ENCODE measurements at regions not wholly inside any gene's neighbourhood (a gene's known extent, or its start where the extent isn't known, plus 50 kb on each side); places are given as distances from the start of the nearest gene placed in this dataset.

- Histone ChIP-seq H3K27ac (ENCODE audit: extremely low read depth, low read depth, low read length) (no peak overlapping the region), H3K9me1 (ENCODE audit: control insufficient read depth, insufficient read depth, low read length) (no peaks in the 10 kb centered on the region), H3K79me2 (ENCODE audit: control insufficient read depth, insufficient read depth, low read length) (no peaks in the 10 kb centered on the region), H3K36me3 (ENCODE audit: control insufficient read depth, insufficient read depth, low read length) (no peaks in the 10 kb centered on the region), H3K27me3 (ENCODE audit: control insufficient read depth in 2 of 2, insufficient read depth in 2 of 2, low read length in 2 of 2) (peaks cover 0 to 9% of the 10 kb centered on the region in 2 experiments; a peak in 3 of 5 replicates), H3K9me3 (replicated peaks; ENCODE audit: control insufficient read depth, insufficient read depth, low read depth, low read length) (no peaks in the 10 kb centered on the region), H3K9ac (ENCODE audit: insufficient read depth in 1 of 2, low read depth in 2 of 2, low read length in 2 of 2) (no peak overlapping the region), H2AFZ (ENCODE audit: low read depth, low read length) (no peak overlapping the region), H3K4me1 (replicated peaks in 1 of 2; ENCODE audit: control insufficient read depth in 2 of 2, insufficient read depth in 2 of 2, low read length in 2 of 2) (peaks cover 0 to 3% of the 10 kb centered on the region in 2 experiments; a peak in 1 of 5 replicates), H3K4me3 (no peak overlapping the region), H3K4me2 (ENCODE audit: insufficient read depth, low read length) (peak overlapping the region; percentile 5; the same call in 1 of the 2 replicates), H4K20me1 (replicated peaks; ENCODE audit: control insufficient read depth, insufficient read depth, low read length) (no peaks in the 10 kb centered on the region)
- ATAC-seq (peak; percentile 70), DNase-seq (ENCODE audit: extremely low read depth in 1 of 4, low spot score in 3 of 4) (peak in 2 of 4 experiments; percentile 11 to 15), FAIRE-seq (no peak)
- intact Hi-C loops (cut with micrococcal nuclease), result no loop called here
- in situ Hi-C loops (cut with MboI), result no loop called here
- ChIA-PET CTCF (ENCODE audit: low intra/inter-chr PET ratio) (interaction anchor here (0.6 kb wide), 1 partner anchor 806 kb away, joined by 3 read pairs; no protein-coding TSS in a partner anchor), POLR2A (interaction anchor here (0.7 to 0.8 kb wide), 2 partner anchors 9 to 278 kb away, joined by 3 to 4 read pairs; no protein-coding TSS in a partner anchor)
- no TSS peak for BruUV-seq (replicated peaks)
- 0% methylated on average over 7 of the region's 7 CpGs for WGBS (ENCODE audit: insufficient coverage, low coverage, missing lambda C conversion rate)
- TF ChIP-seq KAT2B (IDR thresholded peaks at IDR 0.05; ENCODE audit: low read depth, low read length) (no peak), XRCC3 (IDR thresholded peaks at IDR 0.05) (no peak), SMARCB1 (IDR thresholded peaks at IDR 0.05; ENCODE audit: insufficient read length, low read depth) (no peak), VEZF1 (CRISPR knock-in tag; IDR thresholded peaks at IDR 0.05) (peak; percentile 80), BCLAF1 (IDR thresholded peaks at IDR 0.05; ENCODE audit: borderline replicate concordance in 1 of 2, control insufficient read depth in 1 of 2, low read depth in 2 of 2, low read length in 1 of 2) (no peak), SMAD2 (IDR thresholded peaks at IDR 0.05; ENCODE audit: low read depth, low read length) (no peak), TCF3 (CRISPR knock-in tag; IDR thresholded peaks at IDR 0.05) (peak; percentile 59; the same call in 1 of the 2 replicates), ZBTB33 (CRISPR knock-in tag; IDR thresholded peaks at IDR 0.05) (no peak), RB1 (IDR thresholded peaks at IDR 0.05; ENCODE audit: low read depth) (no peak), FOS (IDR thresholded peaks at IDR 0.05; ENCODE audit: extremely low read depth, insufficient read length) (no peak), BDP1 (IDR thresholded peaks at IDR 0.05; ENCODE audit: insufficient read depth, insufficient read length) (no peak), ETS1 (conservative IDR thresholded peaks at IDR 0.05; ENCODE audit: control insufficient read depth, low read depth, low read length) (no peak), CBFA2T3 (IDR thresholded peaks at IDR 0.05) (peak; percentile 87), NUFIP1 (IDR thresholded peaks at IDR 0.05; ENCODE audit: partially characterized antibody) (no peak)
Observed at GRCh38 chr10:14435976-14436632, 105.4 kb upstream of the FRMD4A start.

Data from K562 (cell line).